ENCODE measurements at regions not wholly inside any gene's neighbourhood (a gene's known extent, or its start where the extent isn't known, plus 50 kb on each side); places are given as distances from the start of the nearest gene placed in this dataset.

- Histone ChIP-seq H3K27ac (ENCODE audit: extremely low read depth, low read depth, low read length) (no peak overlapping the region), H3K9me3 (ENCODE audit: control insufficient read depth, insufficient read depth, low read depth, low read length) (no peaks in the 10 kb centered on the region), H3K36me3 (ENCODE audit: control insufficient read depth in 2 of 2, insufficient read depth in 1 of 2, low read length in 2 of 2) (no peaks in the 10 kb centered on the region), H3K4me1 (ENCODE audit: control insufficient read depth, insufficient read depth, low read length) (no peaks in the 10 kb centered on the region), H3K4me3 (ENCODE audit: low read depth, low read length) (no peak overlapping the region)
- TF ChIP-seq ZNF335 (tag by site-specific recombination; conservative IDR thresholded peaks at IDR 0.05) (no peak), ZNF514 (tag by site-specific recombination; IDR thresholded peaks at IDR 0.05) (no peak), ZNF660 (tag by site-specific recombination; IDR thresholded peaks at IDR 0.05) (no peak), ZNF423 (tag by site-specific recombination; IDR thresholded peaks at IDR 0.05) (no peak), ZNF140 (tag by site-specific recombination; IDR thresholded peaks at IDR 0.05) (no peak), ZNF2 (tag by site-specific recombination; IDR thresholded peaks at IDR 0.05) (no peak), ZNF221 (tag by site-specific recombination; IDR thresholded peaks at IDR 0.05; ENCODE audit: borderline replicate concordance) (no peak), ZBTB7A (tag by site-specific recombination; IDR thresholded peaks at IDR 0.05; ENCODE audit: low read depth) (no peak)
- CTCF ChIA-PET = no interaction called here
- POLR2A ChIA-PET = no interaction called here
Observed at GRCh38 chr4:14138106-14138505, 510.6 kb upstream of the BOD1L1 start.

DNA sequence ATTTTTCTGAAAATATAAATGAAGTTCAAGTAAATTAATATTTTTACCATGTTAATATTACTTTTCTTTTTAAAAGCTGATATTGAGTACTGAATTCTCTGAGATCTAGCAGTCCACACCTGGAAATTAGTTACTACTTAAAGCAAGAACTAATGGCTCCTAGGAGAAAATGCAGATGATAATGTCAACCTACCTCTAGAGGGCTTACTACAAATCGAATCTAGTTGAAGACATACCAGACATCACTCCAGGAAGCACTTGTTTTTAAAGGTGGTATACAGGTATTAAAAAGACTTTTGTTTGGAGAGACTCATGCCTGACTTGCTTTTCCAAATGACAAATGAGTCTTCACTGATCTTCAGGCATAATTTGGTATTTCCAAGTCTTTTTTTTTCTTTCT, 516.4 kb upstream of the BOD1L1 start:
- Histone ChIP-seq H3K27ac (ENCODE audit: extremely low read depth, low read depth, low read length) (no peak overlapping the region), H3K9me3 (ENCODE audit: control insufficient read depth, insufficient read depth, low read depth, low read length) (no peaks in the 10 kb centered on the region), H3K36me3 (ENCODE audit: control insufficient read depth in 2 of 2, insufficient read depth in 1 of 2, low read length in 2 of 2) (no peaks in the 10 kb centered on the region), H3K4me1 (ENCODE audit: control insufficient read depth, insufficient read depth, low read length) (no peaks in the 10 kb centered on the region), H3K4me3 (ENCODE audit: low read depth, low read length) (no peak overlapping the region)
- TF ChIP-seq ZNF138 (tag by site-specific recombination; IDR thresholded peaks at IDR 0.05; ENCODE audit: borderline replicate concordance) = no peak
- no peak for TF ChIP-seq ZNF266 (tag by site-specific recombination; IDR thresholded peaks at IDR 0.05; ENCODE audit: low read depth)
- no peak for TF ChIP-seq ZNF529 (tag by site-specific recombination; IDR thresholded peaks at IDR 0.05; ENCODE audit: insufficient replicate concordance)
- no peak for TF ChIP-seq ZNF518A (tag by site-specific recombination; conservative IDR thresholded peaks at IDR 0.05; ENCODE audit: low read depth)
- TF ChIP-seq ZNF610 (tag by site-specific recombination; IDR thresholded peaks at IDR 0.05; ENCODE audit: borderline replicate concordance) = no peak
- TF ChIP-seq, protein P1, sequence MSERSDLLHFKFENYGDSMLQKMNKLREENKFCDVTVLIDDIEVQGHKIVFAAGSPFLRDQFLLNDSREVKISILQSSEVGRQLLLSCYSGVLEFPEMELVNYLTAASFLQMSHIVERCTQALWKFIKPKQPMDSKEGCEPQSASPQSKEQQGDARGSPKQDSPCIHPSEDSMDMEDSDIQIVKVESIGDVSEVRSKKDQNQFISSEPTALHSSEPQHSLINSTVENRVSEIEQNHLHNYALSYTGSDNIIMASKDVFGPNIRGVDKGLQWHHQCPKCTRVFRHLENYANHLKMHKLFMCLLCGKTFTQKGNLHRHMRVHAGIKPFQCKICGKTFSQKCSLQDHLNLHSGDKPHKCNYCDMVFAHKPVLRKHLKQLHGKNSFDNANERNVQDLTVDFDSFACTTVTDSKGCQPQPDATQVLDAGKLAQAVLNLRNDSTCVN (tag by site-specific recombination; optimal IDR thresholded peaks at IDR 0.05) = no peak
- TF ChIP-seq, protein P2, sequence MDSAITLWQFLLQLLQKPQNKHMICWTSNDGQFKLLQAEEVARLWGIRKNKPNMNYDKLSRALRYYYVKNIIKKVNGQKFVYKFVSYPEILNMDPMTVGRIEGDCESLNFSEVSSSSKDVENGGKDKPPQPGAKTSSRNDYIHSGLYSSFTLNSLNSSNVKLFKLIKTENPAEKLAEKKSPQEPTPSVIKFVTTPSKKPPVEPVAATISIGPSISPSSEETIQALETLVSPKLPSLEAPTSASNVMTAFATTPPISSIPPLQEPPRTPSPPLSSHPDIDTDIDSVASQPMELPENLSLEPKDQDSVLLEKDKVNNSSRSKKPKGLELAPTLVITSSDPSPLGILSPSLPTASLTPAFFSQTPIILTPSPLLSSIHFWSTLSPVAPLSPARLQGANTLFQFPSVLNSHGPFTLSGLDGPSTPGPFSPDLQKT (IDR thresholded peaks at IDR 0.05; ENCODE audit: borderline replicate concordance, low read depth, low read length) = no peak
- no peak for TF ChIP-seq ZNF623 (tag by site-specific recombination; IDR thresholded peaks at IDR 0.05)
- TF ChIP-seq ZNF362 (tag by site-specific recombination; IDR thresholded peaks at IDR 0.05) = no peak
- no peak for TF ChIP-seq ZFP41 (tag by site-specific recombination; IDR thresholded peaks at IDR 0.05; ENCODE audit: borderline replicate concordance)
- no peak for TF ChIP-seq SCRT2 (tag by site-specific recombination; IDR thresholded peaks at IDR 0.05)
- no peak for TF ChIP-seq BCL6B (tag by site-specific recombination; IDR thresholded peaks at IDR 0.05)
- no peak for TF ChIP-seq SALL2 (tag by site-specific recombination; IDR thresholded peaks at IDR 0.05; ENCODE audit: borderline replicate concordance)
- no peak for TF ChIP-seq TRIM28 (IDR thresholded peaks at IDR 0.05; ENCODE audit: borderline replicate concordance, low read length)
- no peak for TF ChIP-seq HOXD13 (CRISPR knock-in tag; IDR thresholded peaks at IDR 0.05; ENCODE audit: borderline replicate concordance)
- POLR2A ChIA-PET = no interaction called here
- CTCF ChIA-PET = no interaction called here

All from HEK293 (cell line).